H9 (cell line): ENCODE measurements at regions not wholly inside any gene's neighbourhood (a gene's known extent, or its start where the extent isn't known, plus 50 kb on each side); places are given as distances from the start of the nearest gene placed in this dataset.

Experiments
- DNase-seq: peaks from one replicate; pipeline ENCODE4 v3.0.0-alpha.2; 2017
- H2AFZ ChIP-seq: one replicate; pipeline ENCODE4 v1.6.1; 2013; ENCODE audit warnings: mild to moderate bottlenecking, low read length, control low read depth, moderate library complexity
- H2AK5ac ChIP-seq: 2 replicates; pipeline ENCODE4 v1.6.1; 2013; ENCODE audit warnings: low read length, control low read depth, mixed read lengths; ENCODE audit not compliant: insufficient read length
- H2BK120ac ChIP-seq: one replicate; pipeline ENCODE4 v1.6.1; 2013; ENCODE audit warnings: low read depth, mild to moderate bottlenecking, low read length, control low read depth, inconsistent platforms; ENCODE audit not compliant: poor library complexity, severe bottlenecking
- H2BK12ac ChIP-seq: 2 replicates; pipeline ENCODE4 v1.6.1; 2013; ENCODE audit warnings: low read length, control low read depth, mixed read lengths, low read depth; ENCODE audit not compliant: insufficient read length
- H2BK15ac ChIP-seq: 2 replicates; pipeline ENCODE4 v1.6.1; 2013; ENCODE audit warnings: low read depth, low read length, control low read depth
- H2BK20ac ChIP-seq: one replicate; pipeline ENCODE4 v1.6.1; 2013; ENCODE audit warnings: low read depth, mild to moderate bottlenecking, low read length, control low read depth, inconsistent platforms; ENCODE audit not compliant: poor library complexity, severe bottlenecking
- H2BK5ac ChIP-seq: 2 replicates; pipeline ENCODE4 v1.6.1; 2013; ENCODE audit warnings: low read length, control low read depth, mixed read lengths; ENCODE audit not compliant: insufficient read length
- H3K14ac ChIP-seq: 2 replicates; pipeline ENCODE4 v1.6.1; 2013; ENCODE audit warnings: low read length, control low read depth; ENCODE audit not compliant: insufficient read depth
- H3K18ac ChIP-seq: 2 replicates; pipeline ENCODE4 v1.6.1; 2013; ENCODE audit warnings: low read depth, mild to moderate bottlenecking, mixed read lengths, low read length, control low read depth; ENCODE audit not compliant: insufficient read length
- H3K23ac ChIP-seq: 2 replicates; pipeline ENCODE4 v1.6.1; 2013; ENCODE audit warnings: low read length, control low read depth, mixed read lengths, low read depth; ENCODE audit not compliant: insufficient read length
- H3K23me2 ChIP-seq: 2 replicates; pipeline ENCODE4 v1.6.1; 2013; ENCODE audit warnings: low read depth, mild to moderate bottlenecking, mixed read lengths, low read length, control low read depth; ENCODE audit not compliant: insufficient read length, poor library complexity, severe bottlenecking
- H3K27ac ChIP-seq: 2 replicates; pipeline ENCODE4 v1.5.1; 2013; ENCODE audit warnings: low read length, control low read depth, mixed read lengths, low read depth; ENCODE audit not compliant: insufficient read length
- H3K27me3 ChIP-seq: 2 replicates; pipeline ENCODE4 v1.6.1; 2013; ENCODE audit warnings: low read length, control low read depth, inconsistent platforms; ENCODE audit not compliant: insufficient read depth
- H3K4ac ChIP-seq: 2 replicates; pipeline ENCODE4 v1.6.1; 2013; ENCODE audit warnings: low read depth, mild to moderate bottlenecking, control low read depth, inconsistent platforms, low read length, moderate library complexity
- H3K4me1 ChIP-seq: 2 replicates; pipeline ENCODE4 v1.6.1; 2013; ENCODE audit warnings: low read length, control low read depth, inconsistent platforms; ENCODE audit not compliant: insufficient read depth
- H3K4me2 ChIP-seq: 2 replicates; pipeline ENCODE4 v1.6.1; 2013; ENCODE audit warnings: low read length, control low read depth, mixed read lengths; ENCODE audit not compliant: insufficient read length, insufficient read depth
- H3K56ac ChIP-seq: 2 replicates; pipeline ENCODE4 v1.6.1; 2013; ENCODE audit warnings: low read depth, mild to moderate bottlenecking, mixed read lengths, low read length, control low read depth; ENCODE audit not compliant: insufficient read length
- H3K79me1 ChIP-seq: 2 replicates; pipeline ENCODE4 v1.6.1; 2013; ENCODE audit warnings: low read depth, mild to moderate bottlenecking, moderate library complexity, low read length, control low read depth, inconsistent platforms; ENCODE audit not compliant: insufficient read depth, poor library complexity, severe bottlenecking
- H3K79me2 ChIP-seq: 2 replicates; pipeline ENCODE4 v1.6.1; 2013; ENCODE audit warnings: low read length, control low read depth, inconsistent platforms; ENCODE audit not compliant: insufficient read depth
- H3K9ac ChIP-seq: 2 replicates; pipeline ENCODE4 v1.6.1; 2013; ENCODE audit warnings: low read length, control low read depth, mixed read lengths; ENCODE audit not compliant: insufficient read length; ENCODE audit errors: extremely low read depth
- H3K9me3 ChIP-seq: one replicate; pipeline ENCODE4 v1.6.1; 2013; ENCODE audit warnings: low read depth, low read length, inconsistent platforms; ENCODE audit not compliant: control insufficient read depth
- H3T11ph ChIP-seq: one replicate; pipeline ENCODE4 v1.6.1; 2013; ENCODE audit warnings: mild to moderate bottlenecking, low read length, control low read depth, inconsistent platforms
- H4K20me1 ChIP-seq: one replicate; pipeline ENCODE4 v1.6.1; 2013; ENCODE audit not compliant: control insufficient read depth, insufficient read length, insufficient read depth
- H4K5ac ChIP-seq: 2 replicates; pipeline ENCODE4 v1.6.1; 2013; ENCODE audit warnings: low read depth, mild to moderate bottlenecking, mixed read lengths, low read length, control low read depth; ENCODE audit not compliant: insufficient read length
- H4K8ac ChIP-seq: replicated peaks from 2 replicates; pipeline ENCODE4 v1.6.1; 2013; ENCODE audit warnings: low read length, control low read depth, mixed read lengths, low read depth; ENCODE audit not compliant: insufficient read length
- H4K91ac ChIP-seq: 2 replicates; pipeline ENCODE4 v1.6.1; 2013; ENCODE audit warnings: low read depth, mild to moderate bottlenecking, moderate library complexity, mixed read lengths, low read length, control low read depth; ENCODE audit not compliant: insufficient read length
- H3K27ac Mint-ChIP-seq, 3 experiments: 2 replicates in 2 of 3; 3 replicates in 1 of 3; pipeline ENCODE4 v1.8.0; 2020 to 2021; ENCODE audit warnings: mixed read lengths in 3 of 3, mild to moderate bottlenecking in 1 of 3, moderate library complexity in 1 of 3
- H3K27me3 Mint-ChIP-seq: 2 replicates; pipeline ENCODE4 v1.8.0; 2021; ENCODE audit warnings: low read depth, mild to moderate bottlenecking, moderate library complexity, mixed read lengths
- H3K36me3 Mint-ChIP-seq, 3 experiments: 2 replicates in 2 of 3; 3 replicates in 1 of 3; pipeline ENCODE4 v1.8.0; 2020 to 2021; ENCODE audit warnings: low read depth in 3 of 3, mixed read lengths in 3 of 3; ENCODE audit not compliant: insufficient read depth in 1 of 3
- H3K4me1 Mint-ChIP-seq, 2 experiments: 2 replicates each; pipeline ENCODE4 v1.8.0; 2020; ENCODE audit warnings: mixed read lengths in 2 of 2
- H3K4me3 Mint-ChIP-seq, 2 experiments: 2 replicates in 1 of 2; 3 replicates in 1 of 2; pipeline ENCODE4 v1.8.0; 2020 to 2021; ENCODE audit warnings: mild to moderate bottlenecking in 2 of 2, mixed read lengths in 2 of 2, moderate library complexity in 1 of 2
- H3K9me3 Mint-ChIP-seq, 2 experiments: 2 replicates in 1 of 2; 3 replicates in 1 of 2; pipeline ENCODE4 v1.8.0; 2020; ENCODE audit warnings: mild to moderate bottlenecking in 2 of 2, mixed read lengths in 2 of 2, moderate library complexity in 1 of 2
- WGBS: extraction: QIAGEN DNeasy Blood & Tissue Kit; methylation state at CpG from one replicate; pipeline ENCODE4 v1.1.7; 2013; ENCODE audit warnings: missing lambda C conversion rate, low lambda C conversion rate, mixed read lengths; ENCODE audit not compliant: insufficient read length; ENCODE audit errors: extremely low coverage; 5-methylcytosine and 5-hydroxymethylcytosine counted together
- TF ChIP-seq, protein P1 (sequence below): fragments of 200-600 bp; sonication (generic); conservative IDR thresholded peaks from 3 replicates; pipeline ENCODE4 v1.8.0; 2021; ENCODE audit warnings: antibody characterized with exemption, mild to moderate bottlenecking

- no peak overlapping the region for H3K4me2 ChIP-seq
- no peaks in the 10 kb centered on the region for H3K27me3 Mint-ChIP-seq
- no CpG with 5 or more reads among the region's 1 CpG for WGBS
Observed at GRCh38 chr4:11009281-11009680, 324.7 kb upstream of the CLNK start.

More at GRCh38 chr4:11009281-11009680, 324.7 kb upstream of the CLNK start:
- no peaks in the 10 kb centered on the region for H4K20me1 ChIP-seq
- H3K4me3 Mint-ChIP-seq, result no peak overlapping the region
- no peak overlapping the region for H3K27ac ChIP-seq
- H3K9me3 ChIP-seq, result no peaks in the 10 kb centered on the region
- no peaks in the 10 kb centered on the region for H3K4me1 ChIP-seq
- no peaks in the 10 kb centered on the region for H3K79me1 ChIP-seq
- H4K91ac ChIP-seq, result no peak overlapping the region
- H3K9me3 Mint-ChIP-seq, result peaks cover 0 to 3% of the 10 kb centered on the region in 2 experiments; a peak in 1 of 5 replicates
- H3K23me2 ChIP-seq, result no peaks in the 10 kb centered on the region
- H2BK12ac ChIP-seq, result no peak overlapping the region
- DNase-seq, result no peak
- H3K4me1 Mint-ChIP-seq, result no peaks in the 10 kb centered on the region
- H3K18ac ChIP-seq, result no peak overlapping the region
- H3K27ac Mint-ChIP-seq, result no peak overlapping the region
- no peak overlapping the region for H2AK5ac ChIP-seq
- H2BK120ac ChIP-seq, result no peak overlapping the region
- H3K23ac ChIP-seq, result no peak overlapping the region
- H2BK5ac ChIP-seq, result no peak overlapping the region
- TF ChIP-seq, protein P1, sequence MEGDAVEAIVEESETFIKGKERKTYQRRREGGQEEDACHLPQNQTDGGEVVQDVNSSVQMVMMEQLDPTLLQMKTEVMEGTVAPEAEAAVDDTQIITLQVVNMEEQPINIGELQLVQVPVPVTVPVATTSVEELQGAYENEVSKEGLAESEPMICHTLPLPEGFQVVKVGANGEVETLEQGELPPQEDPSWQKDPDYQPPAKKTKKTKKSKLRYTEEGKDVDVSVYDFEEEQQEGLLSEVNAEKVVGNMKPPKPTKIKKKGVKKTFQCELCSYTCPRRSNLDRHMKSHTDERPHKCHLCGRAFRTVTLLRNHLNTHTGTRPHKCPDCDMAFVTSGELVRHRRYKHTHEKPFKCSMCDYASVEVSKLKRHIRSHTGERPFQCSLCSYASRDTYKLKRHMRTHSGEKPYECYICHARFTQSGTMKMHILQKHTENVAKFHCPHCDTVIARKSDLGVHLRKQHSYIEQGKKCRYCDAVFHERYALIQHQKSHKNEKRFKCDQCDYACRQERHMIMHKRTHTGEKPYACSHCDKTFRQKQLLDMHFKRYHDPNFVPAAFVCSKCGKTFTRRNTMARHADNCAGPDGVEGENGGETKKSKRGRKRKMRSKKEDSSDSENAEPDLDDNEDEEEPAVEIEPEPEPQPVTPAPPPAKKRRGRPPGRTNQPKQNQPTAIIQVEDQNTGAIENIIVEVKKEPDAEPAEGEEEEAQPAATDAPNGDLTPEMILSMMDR, result no peak
- H3K4ac ChIP-seq, result no peak overlapping the region
- no peak overlapping the region for H2BK15ac ChIP-seq
- H2AFZ ChIP-seq, result no peak overlapping the region
- no peaks in the 10 kb centered on the region for H3K79me2 ChIP-seq
- no peak overlapping the region for H4K8ac ChIP-seq
- no peak overlapping the region for H3K14ac ChIP-seq
- no peak overlapping the region for H3K9ac ChIP-seq
- H4K5ac ChIP-seq, result no peak overlapping the region
- no peak overlapping the region for H3T11ph ChIP-seq
- no peaks in the 10 kb centered on the region for H3K36me3 Mint-ChIP-seq
- H3K56ac ChIP-seq, result no peak overlapping the region
- no peaks in the 10 kb centered on the region for H3K27me3 ChIP-seq
- no peak overlapping the region for H2BK20ac ChIP-seq
